ENCODE measurements at regions not wholly inside any gene's neighbourhood (a gene's known extent, or its start where the extent isn't known, plus 50 kb on each side); places are given as distances from the start of the nearest gene placed in this dataset.

DNA sequence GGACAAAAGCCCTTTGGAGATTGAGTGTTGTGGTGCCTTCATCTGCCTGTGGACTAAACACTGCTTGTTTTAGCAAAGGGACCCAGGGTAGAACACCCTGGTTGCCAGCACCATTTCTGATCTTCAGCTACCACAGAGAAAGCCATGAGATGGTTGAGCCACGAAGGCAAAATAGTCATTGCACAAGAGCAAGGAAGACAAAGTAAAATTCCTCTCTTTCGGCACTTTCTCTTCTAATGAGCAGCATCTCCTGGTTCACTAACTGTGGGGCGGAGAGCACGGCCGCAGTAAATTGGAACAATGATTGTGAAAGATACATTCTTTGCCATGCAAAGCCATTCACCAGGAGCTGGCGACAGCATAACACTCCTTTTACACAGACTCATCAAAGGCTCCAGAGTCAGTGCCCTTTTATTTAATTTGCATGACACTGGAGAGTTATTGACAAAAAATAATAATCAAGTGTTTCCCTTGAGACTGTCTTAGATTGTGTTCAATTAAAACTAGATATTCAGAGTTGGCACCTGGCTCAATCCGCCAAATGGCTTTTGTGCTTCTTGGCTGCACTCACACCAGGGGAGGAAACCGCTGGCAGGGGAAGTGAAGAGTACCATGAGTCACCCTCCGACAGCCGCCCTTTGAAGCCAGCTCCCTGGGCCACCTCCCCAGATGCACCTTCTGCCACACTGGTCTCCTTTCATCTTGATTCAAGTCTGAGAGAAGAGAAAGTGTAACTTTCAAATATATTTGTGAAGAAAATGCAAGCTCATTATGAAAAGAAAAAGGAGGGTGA lies 100.5 kb upstream of the MEIS1 start:
- TF ChIP-seq EZH2 (IDR thresholded peaks at IDR 0.05; ENCODE audit: insufficient read depth, low read length), result no peak
- TF ChIP-seq, protein P1, sequence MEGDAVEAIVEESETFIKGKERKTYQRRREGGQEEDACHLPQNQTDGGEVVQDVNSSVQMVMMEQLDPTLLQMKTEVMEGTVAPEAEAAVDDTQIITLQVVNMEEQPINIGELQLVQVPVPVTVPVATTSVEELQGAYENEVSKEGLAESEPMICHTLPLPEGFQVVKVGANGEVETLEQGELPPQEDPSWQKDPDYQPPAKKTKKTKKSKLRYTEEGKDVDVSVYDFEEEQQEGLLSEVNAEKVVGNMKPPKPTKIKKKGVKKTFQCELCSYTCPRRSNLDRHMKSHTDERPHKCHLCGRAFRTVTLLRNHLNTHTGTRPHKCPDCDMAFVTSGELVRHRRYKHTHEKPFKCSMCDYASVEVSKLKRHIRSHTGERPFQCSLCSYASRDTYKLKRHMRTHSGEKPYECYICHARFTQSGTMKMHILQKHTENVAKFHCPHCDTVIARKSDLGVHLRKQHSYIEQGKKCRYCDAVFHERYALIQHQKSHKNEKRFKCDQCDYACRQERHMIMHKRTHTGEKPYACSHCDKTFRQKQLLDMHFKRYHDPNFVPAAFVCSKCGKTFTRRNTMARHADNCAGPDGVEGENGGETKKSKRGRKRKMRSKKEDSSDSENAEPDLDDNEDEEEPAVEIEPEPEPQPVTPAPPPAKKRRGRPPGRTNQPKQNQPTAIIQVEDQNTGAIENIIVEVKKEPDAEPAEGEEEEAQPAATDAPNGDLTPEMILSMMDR (IDR thresholded peaks at IDR 0.05; ENCODE audit: insufficient read depth, low read depth, low read length), result no peak
